CD4-positive, alpha-beta T cell (primary cell): ENCODE measurements at regions not wholly inside any gene's neighbourhood (a gene's known extent, or its start where the extent isn't known, plus 50 kb on each side); places are given as distances from the start of the nearest gene placed in this dataset.
"Not testable (repeated sequence)": the region's sequence is repeated elsewhere in the genome, so short reads cannot be mapped to it uniquely, and the experiment has no call there.

ENCODE experiments used
- ATAC-seq: fragments of 200-7000 bp; cut with Tn5 transposase; one replicate; pipeline ENCODE4 v1.10.0; 2022; ENCODE audit warnings: mild to moderate bottlenecking; ENCODE audit not compliant: poor library complexity
- CTCF ChIA-PET: fragments of 350-600 bp; sonication (Branson Sonifier 250); formaldehyde crosslinking; loops from one replicate; lab custom pipeline; 2021; ENCODE audit warnings: antibody characterized with exemption, inconsistent platforms; lab: Charles Lee
- POLR2A ChIA-PET: fragments of 350-600 bp; sonication (Branson Sonifier 250); formaldehyde crosslinking; loops from one replicate; lab custom pipeline; 2021; ENCODE audit warnings: antibody characterized with exemption, inconsistent platforms; lab: Charles Lee
- DNase-seq, 14 experiments: peaks; one replicate each; pipeline ENCODE4 v3.0.0-alpha.2; 2013 to 2020; ENCODE audit warnings: mixed read lengths in 2 of 14
- H3K27ac ChIP-seq, 2 donors: one replicate each; pipeline versions ENCODE4 v1.5.1 to v1.7.0; 2013; ENCODE audit warnings: low read length in 2 of 2, low read depth in 1 of 2, mild to moderate bottlenecking in 1 of 2
- H3K27me3 ChIP-seq, 2 experiments: 1 replicate in 1 of 2; 2 replicates in 1 of 2; pipeline versions ENCODE4 v1.6.1 to v1.7.0; 2013; ENCODE audit warnings: low read length in 2 of 2, control low read depth in 1 of 2, mild to moderate bottlenecking in 1 of 2, moderate library complexity in 1 of 2; ENCODE audit not compliant: insufficient read depth in 2 of 2, control insufficient read depth in 1 of 2
- H3K36me3 ChIP-seq: one replicate; pipeline ENCODE4 v1.6.1; 2013; ENCODE audit warnings: low read length, control low read depth; ENCODE audit not compliant: insufficient read depth
- H3K4me1 ChIP-seq: one replicate; pipeline ENCODE4 v1.6.1; 2013; ENCODE audit warnings: low read length, control low read depth; ENCODE audit not compliant: insufficient read depth
- H3K4me3 ChIP-seq: one replicate; pipeline ENCODE4 v1.5.1; 2013; ENCODE audit warnings: mild to moderate bottlenecking, low read length, moderate library complexity
- H3K9me3 ChIP-seq, 2 experiments: 1 replicate in 1 of 2; 2 replicates in 1 of 2; pipeline versions ENCODE4 v1.6.1 to v1.7.0; 2013; ENCODE audit warnings: low read length in 2 of 2, mild to moderate bottlenecking in 2 of 2, control low read depth in 1 of 2, moderate library complexity in 1 of 2; ENCODE audit not compliant: control insufficient read depth in 1 of 2, insufficient read depth in 1 of 2
- H3K27ac Mint-ChIP-seq: one replicate; pipeline ENCODE4 v1.8.0; 2020; ENCODE audit warnings: mixed read lengths
- H3K27me3 Mint-ChIP-seq: one replicate; pipeline ENCODE4 v1.8.0; 2021; ENCODE audit warnings: mixed read lengths
- H3K36me3 Mint-ChIP-seq: one replicate; pipeline ENCODE4 v1.8.0; 2021; ENCODE audit warnings: low read depth, mixed read lengths
- H3K4me1 Mint-ChIP-seq: one replicate; pipeline ENCODE4 v1.8.0; 2021; ENCODE audit warnings: low read depth, mixed read lengths
- H3K4me3 Mint-ChIP-seq: one replicate; pipeline ENCODE4 v1.8.0; 2020; ENCODE audit warnings: mild to moderate bottlenecking, mixed read lengths
- H3K9me3 Mint-ChIP-seq: one replicate; pipeline ENCODE4 v1.8.0; 2020; ENCODE audit warnings: mixed read lengths
- intact Hi-C, 2 experiments: fragments of 100-400 bp; cut with DNase I in 1 of 2; cut with micrococcal nuclease in 1 of 2; formaldehyde crosslinking; loops; one replicate each; pipeline versions ENCODE4 v1.15.1 to v1.9.0; 2023 to 2025; cut with DNase I, micrococcal nuclease
- TF ChIP-seq, protein P1 (sequence below): fragments of 200-600 bp; IDR thresholded peaks from one replicate; pipeline ENCODE4 v1.8.0; 2022; ENCODE audit warnings: antibody characterized with exemption, mild to moderate bottlenecking

DNA sequence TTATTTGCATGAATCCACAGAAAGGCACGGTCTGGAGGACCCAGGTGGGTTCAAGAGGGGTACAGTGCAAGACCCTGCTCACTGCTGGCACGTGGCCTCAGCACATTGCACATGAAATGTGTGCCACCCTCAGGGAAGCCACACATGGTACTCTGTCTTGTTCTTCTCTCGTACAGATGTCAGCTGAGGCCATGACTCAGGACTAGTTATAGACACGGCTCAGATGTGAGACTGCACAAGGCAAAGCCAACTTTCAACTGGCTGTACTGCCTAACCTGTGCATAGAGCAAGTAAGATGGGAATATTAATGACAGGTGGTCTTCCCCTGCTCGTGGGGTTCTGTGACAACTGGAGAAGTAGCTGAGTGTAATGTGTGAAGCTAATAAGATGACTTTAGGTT, 249.4 kb upstream of the CTBP2 start:
- Mint-ChIP-seq H3K36me3 (no peaks in the 10 kb centered on the region), H3K27ac (no peak overlapping the region), H3K4me3 (no peak overlapping the region), H3K9me3 (peaks cover 3% of the 10 kb centered on the region), H3K27me3 (no peaks in the 10 kb centered on the region), H3K4me1 (no peaks in the 10 kb centered on the region)
- no peak for ATAC-seq
- CTCF ChIA-PET: no interaction called here
- Histone ChIP-seq H3K9me3 (peaks cover 0 to 3% of the 10 kb centered on the region in 2 experiments), H3K4me1 (no peaks in the 10 kb centered on the region), H3K36me3 (no peaks in the 10 kb centered on the region), H3K27me3 (no peaks in the 10 kb centered on the region), H3K4me3 (no peak overlapping the region), H3K27ac (no peak overlapping the region)
- intact Hi-C loops: no loop called here
- POLR2A ChIA-PET: no interaction called here
- TF ChIP-seq, protein P1, sequence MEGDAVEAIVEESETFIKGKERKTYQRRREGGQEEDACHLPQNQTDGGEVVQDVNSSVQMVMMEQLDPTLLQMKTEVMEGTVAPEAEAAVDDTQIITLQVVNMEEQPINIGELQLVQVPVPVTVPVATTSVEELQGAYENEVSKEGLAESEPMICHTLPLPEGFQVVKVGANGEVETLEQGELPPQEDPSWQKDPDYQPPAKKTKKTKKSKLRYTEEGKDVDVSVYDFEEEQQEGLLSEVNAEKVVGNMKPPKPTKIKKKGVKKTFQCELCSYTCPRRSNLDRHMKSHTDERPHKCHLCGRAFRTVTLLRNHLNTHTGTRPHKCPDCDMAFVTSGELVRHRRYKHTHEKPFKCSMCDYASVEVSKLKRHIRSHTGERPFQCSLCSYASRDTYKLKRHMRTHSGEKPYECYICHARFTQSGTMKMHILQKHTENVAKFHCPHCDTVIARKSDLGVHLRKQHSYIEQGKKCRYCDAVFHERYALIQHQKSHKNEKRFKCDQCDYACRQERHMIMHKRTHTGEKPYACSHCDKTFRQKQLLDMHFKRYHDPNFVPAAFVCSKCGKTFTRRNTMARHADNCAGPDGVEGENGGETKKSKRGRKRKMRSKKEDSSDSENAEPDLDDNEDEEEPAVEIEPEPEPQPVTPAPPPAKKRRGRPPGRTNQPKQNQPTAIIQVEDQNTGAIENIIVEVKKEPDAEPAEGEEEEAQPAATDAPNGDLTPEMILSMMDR: no peak
- no peak for DNase-seq

DNA sequence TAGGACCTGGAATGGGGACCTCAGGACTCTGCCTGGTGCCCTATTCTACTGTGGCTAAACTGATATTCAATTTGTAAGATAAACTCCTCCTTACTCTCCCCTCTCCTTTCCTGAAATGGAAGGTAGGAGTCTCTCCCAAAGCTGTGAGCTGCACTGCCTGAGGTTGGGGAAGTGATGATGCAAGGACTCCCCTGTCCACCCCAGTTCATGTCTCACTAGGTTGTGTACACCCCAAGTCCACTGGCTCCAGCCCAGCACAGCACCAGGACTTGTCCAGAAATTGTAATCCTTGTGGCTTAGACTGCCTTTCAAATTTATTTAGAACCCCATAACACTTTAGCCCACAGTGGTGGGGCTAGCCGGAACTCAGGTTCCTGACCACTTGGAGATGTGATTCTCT, 247.2 kb upstream of the CTBP2 start:
- TF ChIP-seq, protein P1: no peak
- no peak for DNase-seq
- peaks cover 0 to 3% of the 10 kb centered on the region in 2 experiments for H3K9me3 ChIP-seq
- no peaks in the 10 kb centered on the region for H3K27me3 ChIP-seq
- no peak overlapping the region for H3K27ac Mint-ChIP-seq
- H3K27me3 Mint-ChIP-seq: no peaks in the 10 kb centered on the region
- intact Hi-C loops: no loop called here
- ATAC-seq: no peak
- no peak overlapping the region for H3K4me3 ChIP-seq
- no peak overlapping the region for H3K27ac ChIP-seq
- ChIA-PET CTCF (no interaction called here), POLR2A (no interaction called here)
- H3K4me1 ChIP-seq: no peaks in the 10 kb centered on the region
- no peaks in the 10 kb centered on the region for H3K36me3 Mint-ChIP-seq
- no peaks in the 10 kb centered on the region for H3K4me1 Mint-ChIP-seq
- peaks cover 5% of the 10 kb centered on the region for H3K9me3 Mint-ChIP-seq
- no peaks in the 10 kb centered on the region for H3K36me3 ChIP-seq
- H3K4me3 Mint-ChIP-seq: no peak overlapping the region

DNA sequence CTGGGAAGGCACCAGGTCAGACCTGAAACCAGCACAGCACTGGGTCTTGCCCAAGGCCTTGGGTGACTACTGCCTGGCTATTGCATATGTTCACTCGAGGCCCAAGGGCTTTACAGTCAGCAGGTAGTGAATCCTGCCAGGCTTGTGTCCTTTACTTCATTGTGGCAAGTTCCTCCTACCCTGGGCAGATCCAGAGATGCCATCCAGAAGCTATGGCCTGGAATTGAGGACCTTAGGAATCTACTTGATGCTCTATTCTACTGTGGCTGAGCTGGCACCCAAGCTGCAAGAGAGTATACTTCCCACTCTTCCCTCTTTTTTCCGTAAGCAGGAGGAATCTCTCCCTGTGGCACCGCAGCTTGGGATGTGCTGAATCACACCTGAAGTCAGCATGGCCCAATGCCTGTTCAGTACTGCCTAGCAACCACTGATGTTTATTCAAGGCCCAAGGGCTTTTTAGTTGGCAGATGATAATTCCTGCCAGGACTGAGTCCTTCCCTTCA, 246.7 kb upstream of the CTBP2 start:
- Mint-ChIP-seq H3K27me3 (no peaks in the 10 kb centered on the region), H3K9me3 (peaks cover 5% of the 10 kb centered on the region), H3K27ac (no peak overlapping the region), H3K4me3 (no peak overlapping the region), H3K4me1 (no peaks in the 10 kb centered on the region), H3K36me3 (no peaks in the 10 kb centered on the region)
- POLR2A ChIA-PET: no interaction called here
- Histone ChIP-seq H3K27me3 (no peaks in the 10 kb centered on the region), H3K9me3 (peaks cover 0 to 3% of the 10 kb centered on the region in 2 experiments), H3K27ac (no peak overlapping the region), H3K36me3 (no peaks in the 10 kb centered on the region), H3K4me3 (no peak overlapping the region), H3K4me1 (no peaks in the 10 kb centered on the region)
- TF ChIP-seq, protein P1: no peak
- CTCF ChIA-PET: no interaction called here
- intact Hi-C loops: no loop called here
- DNase-seq (no peak), ATAC-seq (no peak)

DNA sequence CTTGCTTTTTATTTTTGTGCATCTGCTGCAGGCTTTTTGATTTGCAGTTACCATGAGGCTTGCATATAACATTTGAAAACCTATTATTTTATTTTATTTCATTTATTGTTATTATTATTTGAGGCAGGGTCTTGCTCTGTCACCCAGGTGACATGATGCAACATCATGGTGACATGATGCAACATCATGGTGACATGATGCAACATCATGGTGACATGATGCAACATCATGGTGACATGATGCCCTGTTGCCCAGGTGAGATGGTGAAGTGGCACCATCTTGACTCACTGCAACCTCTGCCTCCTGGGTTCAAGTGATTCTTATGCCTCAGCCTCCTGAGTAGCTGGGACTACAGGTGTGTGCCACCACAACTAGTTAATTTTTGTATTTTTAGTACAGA, 244.5 kb upstream of the CTBP2 start:
- H3K27ac ChIP-seq, H3K4me3 ChIP-seq, H3K27ac Mint-ChIP-seq, H3K27me3 ChIP-seq, ATAC-seq, DNase-seq, POLR2A ChIA-PET, H3K9me3 ChIP-seq, H3K4me1 Mint-ChIP-seq, intact Hi-C loops, H3K36me3 Mint-ChIP-seq, H3K9me3 Mint-ChIP-seq, H3K27me3 Mint-ChIP-seq, H3K4me3 Mint-ChIP-seq, CTCF ChIA-PET, H3K36me3 ChIP-seq, H3K4me1 ChIP-seq: not testable (repeated sequence)
